Ovary (tissue), 3 donors: ENCODE measurements at regions not wholly inside any gene's neighbourhood (a gene's known extent, or its start where the extent isn't known, plus 50 kb on each side); places are given as distances from the start of the nearest gene placed in this dataset.

Experiments
- CTCF ChIP-seq, 3 donors: fragments of 450-650 bp in 2 of 3; fragments of 200-600 bp in 1 of 3; IDR thresholded peaks; one replicate each; pipeline versions ENCODE4 v1.5.1 to v1.8.0; 2016 to 2022; ENCODE audit warnings: antibody characterized with exemption in 3 of 3, mild to moderate bottlenecking in 1 of 3
- EP300 ChIP-seq: sonication (generic); formaldehyde crosslinking; IDR thresholded peaks from one replicate; pipeline ENCODE4 v1.6.1; 2017; ENCODE audit warnings: antibody characterized with exemption
- POLR2A ChIP-seq: fragments of 450-650 bp; IDR thresholded peaks from one replicate; pipeline ENCODE4 v1.6.1; 2017; ENCODE audit warnings: antibody characterized with exemption, mild to moderate bottlenecking, moderate library complexity
- donor health status: DM: no; HTN: no; CAD: no.

GRCh38 chr15:37709669-37710068 lies 224.8 kb upstream of the TMCO5A start:
- TF ChIP-seq CTCF (IDR thresholded peaks at IDR 0.05): no peak
- TF ChIP-seq POLR2A: no peak
- TF ChIP-seq EP300: no peak
